Activated B cell treated with CpG ODN at 0.5 μM for 24 hours (primary cell): ENCODE measurements at regions not wholly inside any gene's neighbourhood (a gene's known extent, or its start where the extent isn't known, plus 50 kb on each side); places are given as distances from the start of the nearest gene placed in this dataset.
"Not testable (repeated sequence)": the region's sequence is repeated elsewhere in the genome, so short reads cannot be mapped to it uniquely, and the experiment has no call there.

Experiments used
- ATAC-seq: fragments of 200-7000 bp; cut with Tn5 transposase; one replicate; pipeline ENCODE4 v1.10.0; 2021; ENCODE audit warnings: low read depth, mild to moderate bottlenecking, moderate library complexity
- CTCF ChIA-PET: fragments of 350-600 bp; sonication (Branson Sonifier 250); formaldehyde crosslinking; loops from one replicate; lab custom pipeline; 2021; ENCODE audit warnings: antibody characterized with exemption; lab: Charles Lee
- POLR2A ChIA-PET: fragments of 350-600 bp; sonication (Branson Sonifier 250); formaldehyde crosslinking; loops from one replicate; lab custom pipeline; 2021; ENCODE audit warnings: antibody characterized with exemption; lab: Charles Lee
- DNase-seq: peaks from one replicate; pipeline ENCODE4 v3.0.0; 2022
- H3K27ac Mint-ChIP-seq: one replicate; pipeline ENCODE4 v1.8.0; 2020; ENCODE audit warnings: mixed read lengths
- H3K27me3 Mint-ChIP-seq: one replicate; pipeline ENCODE4 v1.8.0; 2021; ENCODE audit warnings: mixed read lengths
- H3K36me3 Mint-ChIP-seq: one replicate; pipeline ENCODE4 v1.8.0; 2021; ENCODE audit warnings: low read depth, mixed read lengths
- H3K4me1 Mint-ChIP-seq: one replicate; pipeline ENCODE4 v1.8.0; 2021; ENCODE audit warnings: mixed read lengths
- H3K4me3 Mint-ChIP-seq: one replicate; pipeline ENCODE4 v1.8.0; 2020; ENCODE audit warnings: mild to moderate bottlenecking, mixed read lengths
- H3K9me3 Mint-ChIP-seq: one replicate; pipeline ENCODE4 v1.8.0; 2020; ENCODE audit warnings: mixed read lengths
- intact Hi-C: fragments of 100-400 bp; cut with micrococcal nuclease; formaldehyde crosslinking; loops from one replicate; pipeline ENCODE4 v1.15.1; 2024
- TF ChIP-seq, protein P1 (sequence below): fragments of 200-600 bp; IDR thresholded peaks from one replicate; pipeline ENCODE4 v1.8.0; 2022; ENCODE audit warnings: antibody characterized with exemption, mild to moderate bottlenecking

GRCh38 chr3:177262396-177262795 is 65.1 kb upstream of the TBL1XR1 start:
- H3K27ac Mint-ChIP-seq = no peak overlapping the region
- POLR2A ChIA-PET = interaction anchor here (0.6 kb wide), 1 partner anchor 1796 kb away, joined by 3 read pairs; no protein-coding TSS in a partner anchor

GRCh38 chr3:177263615-177264368 is 66.5 kb upstream of the TBL1XR1 start:
- CTCF ChIA-PET = no interaction called here
- H3K4me3 Mint-ChIP-seq = no peak overlapping the region
- intact Hi-C loops = no loop called here
- no peaks in the 10 kb centered on the region for H3K27me3 Mint-ChIP-seq
- H3K4me1 Mint-ChIP-seq = peaks cover 8% of the 10 kb centered on the region
- H3K36me3 Mint-ChIP-seq = no peaks in the 10 kb centered on the region
- no peaks in the 10 kb centered on the region for H3K9me3 Mint-ChIP-seq
- no peak for ATAC-seq
- TF ChIP-seq, protein P1, sequence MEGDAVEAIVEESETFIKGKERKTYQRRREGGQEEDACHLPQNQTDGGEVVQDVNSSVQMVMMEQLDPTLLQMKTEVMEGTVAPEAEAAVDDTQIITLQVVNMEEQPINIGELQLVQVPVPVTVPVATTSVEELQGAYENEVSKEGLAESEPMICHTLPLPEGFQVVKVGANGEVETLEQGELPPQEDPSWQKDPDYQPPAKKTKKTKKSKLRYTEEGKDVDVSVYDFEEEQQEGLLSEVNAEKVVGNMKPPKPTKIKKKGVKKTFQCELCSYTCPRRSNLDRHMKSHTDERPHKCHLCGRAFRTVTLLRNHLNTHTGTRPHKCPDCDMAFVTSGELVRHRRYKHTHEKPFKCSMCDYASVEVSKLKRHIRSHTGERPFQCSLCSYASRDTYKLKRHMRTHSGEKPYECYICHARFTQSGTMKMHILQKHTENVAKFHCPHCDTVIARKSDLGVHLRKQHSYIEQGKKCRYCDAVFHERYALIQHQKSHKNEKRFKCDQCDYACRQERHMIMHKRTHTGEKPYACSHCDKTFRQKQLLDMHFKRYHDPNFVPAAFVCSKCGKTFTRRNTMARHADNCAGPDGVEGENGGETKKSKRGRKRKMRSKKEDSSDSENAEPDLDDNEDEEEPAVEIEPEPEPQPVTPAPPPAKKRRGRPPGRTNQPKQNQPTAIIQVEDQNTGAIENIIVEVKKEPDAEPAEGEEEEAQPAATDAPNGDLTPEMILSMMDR = no peak
- no peak for DNase-seq
- POLR2A ChIA-PET = no interaction called here
- H3K27ac Mint-ChIP-seq = peak overlapping the region; percentile 20

More at GRCh38 chr3:177262396-177262795, 65.1 kb upstream of the TBL1XR1 start:
- CTCF ChIA-PET = no interaction called here
- TF ChIP-seq, protein P1 = no peak
- no peak for DNase-seq
- Mint-ChIP-seq H3K4me1 (peaks cover 8% of the 10 kb centered on the region), H3K9me3 (no peaks in the 10 kb centered on the region), H3K27me3 (no peaks in the 10 kb centered on the region), H3K4me3 (no peak overlapping the region), H3K36me3 (no peaks in the 10 kb centered on the region)
- intact Hi-C loops = no loop called here
- ATAC-seq = no peak

GRCh38 chr3:177271811-177272501 is 74.7 kb upstream of the TBL1XR1 start:
- H3K27ac Mint-ChIP-seq, H3K9me3 Mint-ChIP-seq, H3K36me3 Mint-ChIP-seq, intact Hi-C loops, H3K27me3 Mint-ChIP-seq, H3K4me1 Mint-ChIP-seq, ATAC-seq, H3K4me3 Mint-ChIP-seq, DNase-seq, CTCF ChIA-PET: not testable (repeated sequence)
- POLR2A ChIA-PET = interaction anchor here (0.6 to 1.5 kb wide), 3 partner anchors 11 to 88 kb away, joined by 3 to 4 read pairs (median 3); no protein-coding TSS in a partner anchor

- intact Hi-C loops = no loop called here
- ChIA-PET POLR2A (interaction anchor here (0.7 kb wide), 1 partner anchor 223 kb away, joined by 5 read pairs; no protein-coding TSS in a partner anchor), CTCF (no interaction called here)
These were observed 80.7 kb upstream of the TBL1XR1 start for GRCh38 chr3:177278016-177278415.

DNA sequence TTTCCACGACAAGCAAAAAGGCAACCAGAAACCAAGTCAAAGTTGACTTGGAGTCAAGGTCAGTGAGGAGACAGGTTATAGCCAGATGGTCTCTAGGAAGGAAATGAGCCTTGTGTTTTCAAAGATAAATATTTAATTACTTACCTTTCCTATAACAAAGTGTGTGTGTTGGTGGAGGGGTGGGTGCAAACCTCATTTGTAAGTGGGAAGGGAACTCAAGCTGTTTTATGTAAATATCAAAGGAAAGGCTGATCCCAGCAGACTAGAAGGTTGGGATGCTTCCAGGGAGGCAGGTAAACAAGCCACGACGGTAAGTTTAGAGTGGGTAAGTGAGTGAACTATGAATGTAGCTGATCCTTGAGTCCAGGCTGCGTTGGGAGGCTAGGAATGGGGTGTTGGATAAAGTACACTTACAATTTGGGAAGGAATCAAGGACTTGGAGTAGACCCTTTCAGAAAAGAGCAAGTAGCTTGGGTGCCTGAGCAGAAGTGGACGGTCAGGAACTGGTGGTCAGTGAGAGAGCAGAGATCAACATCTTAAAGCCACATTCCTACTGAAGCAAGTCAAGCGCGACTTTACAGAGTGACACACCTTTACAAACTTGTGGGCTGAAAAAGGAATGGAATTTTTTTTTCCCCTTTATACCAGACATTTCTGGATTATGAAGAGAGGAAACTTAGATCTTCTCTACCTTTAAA is 82.0 kb upstream of the TBL1XR1 start:
- Mint-ChIP-seq H3K4me3 (no peak overlapping the region), H3K27me3 (no peaks in the 10 kb centered on the region), H3K9me3 (no peaks in the 10 kb centered on the region), H3K36me3 (no peaks in the 10 kb centered on the region), H3K4me1 (peaks cover 21% of the 10 kb centered on the region), H3K27ac (peak overlapping the region; percentile 26)
- ChIA-PET CTCF (no interaction called here), POLR2A (no interaction called here)
- TF ChIP-seq, protein P1 = no peak
- intact Hi-C loops = no loop called here
- DNase-seq (no peak), ATAC-seq (no peak)

More at GRCh38 chr3:177278016-177278415, 80.7 kb upstream of the TBL1XR1 start:
- no peaks in the 10 kb centered on the region for H3K36me3 Mint-ChIP-seq
- H3K4me1 Mint-ChIP-seq = peaks cover 21% of the 10 kb centered on the region
- no peak overlapping the region for H3K4me3 Mint-ChIP-seq
- H3K27me3 Mint-ChIP-seq = no peaks in the 10 kb centered on the region
- DNase-seq (no peak), ATAC-seq (no peak)
- TF ChIP-seq, protein P1 = no peak
- H3K9me3 Mint-ChIP-seq = no peaks in the 10 kb centered on the region
- peak overlapping the region; percentile 30 for H3K27ac Mint-ChIP-seq
